ENCODE measurements at regions not wholly inside any gene's neighbourhood (a gene's known extent, or its start where the extent isn't known, plus 50 kb on each side); places are given as distances from the start of the nearest gene placed in this dataset.

DNA sequence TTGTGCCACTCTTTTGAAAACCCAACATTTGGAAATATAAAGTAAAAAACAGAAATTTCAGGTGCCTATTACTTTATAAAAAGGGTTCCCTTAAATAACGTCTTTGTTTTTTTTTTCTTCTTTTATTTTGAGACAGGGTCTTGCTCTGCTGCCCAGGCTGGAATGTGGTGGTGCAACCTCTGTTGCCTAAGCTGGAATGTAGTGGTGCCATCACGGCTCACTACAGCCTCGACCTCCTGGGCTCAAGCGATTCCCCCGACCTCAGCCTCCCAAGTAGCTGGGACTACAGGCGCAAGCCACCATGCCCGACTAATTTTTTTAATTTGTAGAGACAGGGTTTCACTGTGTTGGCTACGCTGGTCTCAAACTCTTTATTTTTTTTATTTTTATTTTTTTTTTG, 110.2 kb upstream of the HNRNPU start:
- TF ChIP-seq, protein P1, sequence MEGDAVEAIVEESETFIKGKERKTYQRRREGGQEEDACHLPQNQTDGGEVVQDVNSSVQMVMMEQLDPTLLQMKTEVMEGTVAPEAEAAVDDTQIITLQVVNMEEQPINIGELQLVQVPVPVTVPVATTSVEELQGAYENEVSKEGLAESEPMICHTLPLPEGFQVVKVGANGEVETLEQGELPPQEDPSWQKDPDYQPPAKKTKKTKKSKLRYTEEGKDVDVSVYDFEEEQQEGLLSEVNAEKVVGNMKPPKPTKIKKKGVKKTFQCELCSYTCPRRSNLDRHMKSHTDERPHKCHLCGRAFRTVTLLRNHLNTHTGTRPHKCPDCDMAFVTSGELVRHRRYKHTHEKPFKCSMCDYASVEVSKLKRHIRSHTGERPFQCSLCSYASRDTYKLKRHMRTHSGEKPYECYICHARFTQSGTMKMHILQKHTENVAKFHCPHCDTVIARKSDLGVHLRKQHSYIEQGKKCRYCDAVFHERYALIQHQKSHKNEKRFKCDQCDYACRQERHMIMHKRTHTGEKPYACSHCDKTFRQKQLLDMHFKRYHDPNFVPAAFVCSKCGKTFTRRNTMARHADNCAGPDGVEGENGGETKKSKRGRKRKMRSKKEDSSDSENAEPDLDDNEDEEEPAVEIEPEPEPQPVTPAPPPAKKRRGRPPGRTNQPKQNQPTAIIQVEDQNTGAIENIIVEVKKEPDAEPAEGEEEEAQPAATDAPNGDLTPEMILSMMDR (IDR thresholded peaks at IDR 0.05) = no peak
- TF ChIP-seq POLR2A (IDR thresholded peaks at IDR 0.05) (no peak), POLR2AphosphoS5 (IDR thresholded peaks at IDR 0.05; ENCODE audit: insufficient read depth in 1 of 2, low read depth in 1 of 2) (no peak)
